ENCODE measurements at regions not wholly inside any gene's neighbourhood (a gene's known extent, or its start where the extent isn't known, plus 50 kb on each side); places are given as distances from the start of the nearest gene placed in this dataset.

GRCh38 chr10:113283189-113283588, 269.7 kb upstream of the HABP2 start:
- no peak overlapping the region for H3K4me3 ChIP-seq (ENCODE audit: low read length)
- DNase-seq (ENCODE audit: low read depth, low spot score), result no peak

GRCh38 chr10:113284635-113285034, 268.2 kb upstream of the HABP2 start:
- no peak for DNase-seq (ENCODE audit: low read depth, low spot score)
- H3K4me3 ChIP-seq (ENCODE audit: low read length), result no peak overlapping the region

GRCh38 chr10:113285305-113285704, 267.5 kb upstream of the HABP2 start:
- no peak for DNase-seq (ENCODE audit: low read depth, low spot score)
- H3K4me3 ChIP-seq (ENCODE audit: low read length), result no peak overlapping the region

GRCh38 chr10:113287592-113287991, 265.3 kb upstream of the HABP2 start:
- H3K4me3 ChIP-seq (ENCODE audit: low read length), result no peak overlapping the region
- DNase-seq (ENCODE audit: low read depth, low spot score), result no peak

GRCh38 chr10:113290137-113290536, 262.7 kb upstream of the HABP2 start:
- H3K4me3 ChIP-seq (ENCODE audit: low read length), result no peak overlapping the region
- DNase-seq (ENCODE audit: low read depth, low spot score), result no peak

- H3K4me3 ChIP-seq (ENCODE audit: low read length), result no peak overlapping the region
- no peak for DNase-seq (ENCODE audit: low read depth, low spot score)
These were observed 261.4 kb upstream of the HABP2 start for GRCh38 chr10:113291413-113291812.

GRCh38 chr10:113292086-113292485, 260.8 kb upstream of the HABP2 start:
- DNase-seq (ENCODE audit: low read depth, low spot score), result no peak
- H3K4me3 ChIP-seq (ENCODE audit: low read length), result no peak overlapping the region

- no peak overlapping the region for H3K4me3 ChIP-seq (ENCODE audit: low read length)
These were observed 260.1 kb upstream of the HABP2 start for GRCh38 chr10:113292743-113293142.

GRCh38 chr10:113293167-113293566, 259.7 kb upstream of the HABP2 start:
- DNase-seq (ENCODE audit: low read depth, low spot score), result no peak
- no peak overlapping the region for H3K4me3 ChIP-seq (ENCODE audit: low read length)

More at GRCh38 chr10:113292743-113293142, 260.1 kb upstream of the HABP2 start:
- no peak for DNase-seq (ENCODE audit: low read depth, low spot score)

- DNase-seq (ENCODE audit: low read depth, low spot score), result no peak
- H3K4me3 ChIP-seq (ENCODE audit: low read length), result no peak overlapping the region
These were observed 258.0 kb upstream of the HABP2 start for GRCh38 chr10:113294868-113295267.

- no peak overlapping the region for H3K4me3 ChIP-seq (ENCODE audit: low read length)
- DNase-seq (ENCODE audit: low read depth, low spot score), result no peak
These were observed 255.6 kb upstream of the HABP2 start for GRCh38 chr10:113297226-113297625.

GRCh38 chr10:113298616-113299015, 254.2 kb upstream of the HABP2 start:
- H3K4me3 ChIP-seq (ENCODE audit: low read length), result no peak overlapping the region
- no peak for DNase-seq (ENCODE audit: low read depth, low spot score)

- DNase-seq (ENCODE audit: low read depth, low spot score), result no peak
- no peak overlapping the region for H3K4me3 ChIP-seq (ENCODE audit: low read length)
These were observed 252.7 kb upstream of the HABP2 start for GRCh38 chr10:113300201-113300600.

- no peak for DNase-seq (ENCODE audit: low read depth, low spot score)
- H3K4me3 ChIP-seq (ENCODE audit: low read length), result no peak overlapping the region
These were observed 252.2 kb upstream of the HABP2 start for GRCh38 chr10:113300617-113301016.

- no peak overlapping the region for H3K4me3 ChIP-seq (ENCODE audit: low read length)
- DNase-seq (ENCODE audit: low read depth, low spot score), result no peak
These were observed 251.4 kb upstream of the HABP2 start for GRCh38 chr10:113301342-113301984.

GRCh38 chr10:113302062-113302461, 250.8 kb upstream of the HABP2 start:
- H3K4me3 ChIP-seq (ENCODE audit: low read length), result no peak overlapping the region
- DNase-seq (ENCODE audit: low read depth, low spot score), result no peak

- no peak for DNase-seq (ENCODE audit: low read depth, low spot score)
- H3K4me3 ChIP-seq (ENCODE audit: low read length), result no peak overlapping the region
These were observed 249.2 kb upstream of the HABP2 start for GRCh38 chr10:113303544-113304146.

- no peak for DNase-seq (ENCODE audit: low read depth, low spot score)
- no peak overlapping the region for H3K4me3 ChIP-seq (ENCODE audit: low read length)
These were observed 248.1 kb upstream of the HABP2 start for GRCh38 chr10:113304726-113305125.

- no peak for DNase-seq (ENCODE audit: low read depth, low spot score)
- H3K4me3 ChIP-seq (ENCODE audit: low read length), result no peak overlapping the region
These were observed 247.0 kb upstream of the HABP2 start for GRCh38 chr10:113305871-113306270.

- no peak overlapping the region for H3K4me3 ChIP-seq (ENCODE audit: low read length)
- no peak for DNase-seq (ENCODE audit: low read depth, low spot score)
These were observed 243.1 kb upstream of the HABP2 start for GRCh38 chr10:113309791-113310190.

GRCh38 chr10:113310347-113310746, 242.5 kb upstream of the HABP2 start:
- no peak overlapping the region for H3K4me3 ChIP-seq (ENCODE audit: low read length)
- DNase-seq (ENCODE audit: low read depth, low spot score), result no peak
